ENCODE measurements at regions not wholly inside any gene's neighbourhood (a gene's known extent, or its start where the extent isn't known, plus 50 kb on each side); places are given as distances from the start of the nearest gene placed in this dataset.

GRCh38 chr15:93268066-93268465 is 179.1 kb upstream of the RGMA start:
- Histone ChIP-seq H3K27me3 (no peaks in the 10 kb centered on the region), H3K9me3 (peaks cover 15 to 21% of the 10 kb centered on the region in 2 donors), H3K4me1 (no peaks in the 10 kb centered on the region), H3K4me3 (no peak overlapping the region), H3K36me3 (no peaks in the 10 kb centered on the region), H3K27ac (no peak overlapping the region)
- TF ChIP-seq POLR2A (IDR thresholded peaks at IDR 0.05) (no peak), POLR2AphosphoS5 (IDR thresholded peaks at IDR 0.05) (no peak), CTCF (IDR thresholded peaks at IDR 0.05) (no peak)
- intact Hi-C loops (cut with DNase I; ENCODE audit: low total_unique reads), result no loop called here
- DNase-seq (ENCODE audit: low spot score in 2 of 2), result no peak

- intact Hi-C loops (cut with DNase I; ENCODE audit: low total_unique reads), result no loop called here
- TF ChIP-seq POLR2A (IDR thresholded peaks at IDR 0.05) (no peak), CTCF (IDR thresholded peaks at IDR 0.05) (no peak), POLR2AphosphoS5 (IDR thresholded peaks at IDR 0.05) (no peak)
- no peaks in the 10 kb centered on the region for H3K4me1 ChIP-seq
- no peaks in the 10 kb centered on the region for H3K27me3 ChIP-seq
- no peak for DNase-seq (ENCODE audit: low spot score in 2 of 2)
- peaks cover 9 to 15% of the 10 kb centered on the region in 2 donors for H3K9me3 ChIP-seq
- no peak overlapping the region for H3K4me3 ChIP-seq
- H3K27ac ChIP-seq, result no peak overlapping the region
- H3K36me3 ChIP-seq, result no peaks in the 10 kb centered on the region
These were observed 177.3 kb upstream of the RGMA start for GRCh38 chr15:93266291-93266690.

GRCh38 chr15:93265111-93265556 is 176.1 kb upstream of the RGMA start:
- no peak for TF ChIP-seq POLR2AphosphoS5 (IDR thresholded peaks at IDR 0.05)
- no peak for TF ChIP-seq POLR2A (IDR thresholded peaks at IDR 0.05)
- TF ChIP-seq CTCF (IDR thresholded peaks at IDR 0.05), result no peak
- no peak for DNase-seq (ENCODE audit: low spot score in 2 of 2)
- peaks cover 3 to 8% of the 10 kb centered on the region in 2 donors for H3K9me3 ChIP-seq
- H3K4me1 ChIP-seq, result no peaks in the 10 kb centered on the region
- no peak overlapping the region for H3K27ac ChIP-seq
- no peaks in the 10 kb centered on the region for H3K36me3 ChIP-seq
- no peak overlapping the region for H3K4me3 ChIP-seq
- H3K27me3 ChIP-seq, result no peaks in the 10 kb centered on the region
- intact Hi-C loops (cut with DNase I; ENCODE audit: low total_unique reads), result no loop called here

- Histone ChIP-seq H3K9me3 (peaks cover 0 to 8% of the 10 kb centered on the region in 2 donors), H3K36me3 (no peaks in the 10 kb centered on the region), H3K4me1 (no peaks in the 10 kb centered on the region), H3K27ac (no peak overlapping the region), H3K27me3 (no peaks in the 10 kb centered on the region), H3K4me3 (no peak overlapping the region)
- no peak for TF ChIP-seq POLR2AphosphoS5 (IDR thresholded peaks at IDR 0.05)
- TF ChIP-seq POLR2A (IDR thresholded peaks at IDR 0.05), result no peak
- no peak for TF ChIP-seq CTCF (IDR thresholded peaks at IDR 0.05)
- intact Hi-C loops (cut with DNase I; ENCODE audit: low total_unique reads), result loop anchor here (5.0 kb wide), 1 partner anchor 230 kb away; no protein-coding TSS in a partner anchor
- no peak for DNase-seq (ENCODE audit: low spot score in 2 of 2)
These were observed 172.8 kb upstream of the RGMA start for GRCh38 chr15:93261845-93262244.

GRCh38 chr15:93257920-93258319 is 168.9 kb upstream of the RGMA start:
- TF ChIP-seq POLR2AphosphoS5 (IDR thresholded peaks at IDR 0.05) (no peak), POLR2A (IDR thresholded peaks at IDR 0.05) (no peak), CTCF (IDR thresholded peaks at IDR 0.05) (no peak)
- intact Hi-C loops (cut with DNase I; ENCODE audit: low total_unique reads), result no loop called here
- H3K27me3 ChIP-seq, result no peaks in the 10 kb centered on the region

More at GRCh38 chr15:93257920-93258319, 168.9 kb upstream of the RGMA start:
- H3K36me3 ChIP-seq, result no peaks in the 10 kb centered on the region
- H3K4me1 ChIP-seq, result no peaks in the 10 kb centered on the region
- H3K4me3 ChIP-seq, result no peak overlapping the region
- no peak overlapping the region for H3K27ac ChIP-seq
- no peak for DNase-seq (ENCODE audit: low spot score in 2 of 2)
- H3K9me3 ChIP-seq, result no peaks in the 10 kb centered on the region
